Loucy (cell line): ENCODE measurements at regions not wholly inside any gene's neighbourhood (a gene's known extent, or its start where the extent isn't known, plus 50 kb on each side); places are given as distances from the start of the nearest gene placed in this dataset.
"Not testable (repeated sequence)": the region's sequence is repeated elsewhere in the genome, so short reads cannot be mapped to it uniquely, and the experiment has no call there.

Experiments
- EZH2phosphoT487 ChIP-seq: fragments of 200-600 bp; IDR thresholded peaks from 2 replicates; pipeline ENCODE4 v1.6.1; 2018; ENCODE audit warnings: antibody characterized with exemption, mild to moderate bottlenecking, moderate library complexity, borderline replicate concordance
- TF ChIP-seq, protein P1 (sequence below): fragments of 200-600 bp; sonication (generic); conservative IDR thresholded peaks from 2 replicates; pipeline ENCODE4 v1.5.1; 2014; ENCODE audit warnings: mild to moderate bottlenecking, antibody characterized with exemption, low read length

GRCh38 chr14:106323970-106324369 is 797.6 kb downstream of the TMEM121 start:
- TF ChIP-seq, protein P1, sequence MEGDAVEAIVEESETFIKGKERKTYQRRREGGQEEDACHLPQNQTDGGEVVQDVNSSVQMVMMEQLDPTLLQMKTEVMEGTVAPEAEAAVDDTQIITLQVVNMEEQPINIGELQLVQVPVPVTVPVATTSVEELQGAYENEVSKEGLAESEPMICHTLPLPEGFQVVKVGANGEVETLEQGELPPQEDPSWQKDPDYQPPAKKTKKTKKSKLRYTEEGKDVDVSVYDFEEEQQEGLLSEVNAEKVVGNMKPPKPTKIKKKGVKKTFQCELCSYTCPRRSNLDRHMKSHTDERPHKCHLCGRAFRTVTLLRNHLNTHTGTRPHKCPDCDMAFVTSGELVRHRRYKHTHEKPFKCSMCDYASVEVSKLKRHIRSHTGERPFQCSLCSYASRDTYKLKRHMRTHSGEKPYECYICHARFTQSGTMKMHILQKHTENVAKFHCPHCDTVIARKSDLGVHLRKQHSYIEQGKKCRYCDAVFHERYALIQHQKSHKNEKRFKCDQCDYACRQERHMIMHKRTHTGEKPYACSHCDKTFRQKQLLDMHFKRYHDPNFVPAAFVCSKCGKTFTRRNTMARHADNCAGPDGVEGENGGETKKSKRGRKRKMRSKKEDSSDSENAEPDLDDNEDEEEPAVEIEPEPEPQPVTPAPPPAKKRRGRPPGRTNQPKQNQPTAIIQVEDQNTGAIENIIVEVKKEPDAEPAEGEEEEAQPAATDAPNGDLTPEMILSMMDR, result not testable (repeated sequence)
- not testable (repeated sequence) for TF ChIP-seq EZH2phosphoT487
